GM18870 (cell line): ENCODE measurements at regions not wholly inside any gene's neighbourhood (a gene's known extent, or its start where the extent isn't known, plus 50 kb on each side); places are given as distances from the start of the nearest gene placed in this dataset.
"Not testable (repeated sequence)": the region's sequence is repeated elsewhere in the genome, so short reads cannot be mapped to it uniquely, and the experiment has no call there.

ENCODE experiments used
- ATAC-seq: cut with Tn5 transposase; IDR thresholded peaks from one replicate; pipeline ENCODE4 v1.9.1; 2021; ENCODE audit warnings: moderate library complexity; ENCODE audit not compliant: unreplicated experiment

- no peak for ATAC-seq
Observed at GRCh38 chr14:57150449-57150848, 118.3 kb downstream of the EXOC5 start.

GRCh38 chr14:57139173-57139572 lies 129.5 kb downstream of the EXOC5 start:
- no peak for ATAC-seq

DNA sequence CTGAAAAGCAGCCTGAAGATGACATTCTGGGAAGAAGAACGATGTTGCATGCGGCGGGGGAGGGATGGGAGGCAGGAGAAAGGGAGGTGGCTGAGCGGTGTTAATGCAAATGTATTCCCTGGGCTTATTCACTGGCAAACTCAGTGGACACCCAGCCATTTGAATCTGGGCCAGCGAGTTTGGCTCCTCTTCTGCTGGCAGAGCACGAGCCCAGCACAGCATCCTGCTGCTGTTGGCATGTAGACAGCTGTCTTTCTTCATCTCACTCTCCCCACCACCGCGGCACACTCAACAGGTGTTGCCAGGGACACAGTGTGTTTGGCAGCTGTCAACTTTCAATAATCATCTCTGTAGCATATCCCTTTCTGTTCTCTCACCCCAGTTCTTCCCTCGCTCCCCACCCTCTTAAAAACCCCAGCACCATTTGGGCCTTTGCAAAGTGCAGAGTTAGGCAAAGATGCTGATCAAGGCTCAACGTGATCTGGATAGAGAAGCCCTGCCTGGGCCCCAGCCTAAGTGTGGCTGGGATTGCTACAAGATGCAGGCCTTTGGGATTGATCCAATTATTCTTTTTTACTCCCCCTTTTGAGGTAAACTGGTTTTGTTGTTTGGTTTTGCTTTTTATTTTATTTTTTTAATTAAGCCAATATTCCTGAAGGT lies 131.9 kb downstream of the EXOC5 start:
- ATAC-seq, result no peak

- ATAC-seq, result not testable (repeated sequence)
Observed at GRCh38 chr14:57127809-57128208, 140.9 kb downstream of the EXOC5 start.

DNA sequence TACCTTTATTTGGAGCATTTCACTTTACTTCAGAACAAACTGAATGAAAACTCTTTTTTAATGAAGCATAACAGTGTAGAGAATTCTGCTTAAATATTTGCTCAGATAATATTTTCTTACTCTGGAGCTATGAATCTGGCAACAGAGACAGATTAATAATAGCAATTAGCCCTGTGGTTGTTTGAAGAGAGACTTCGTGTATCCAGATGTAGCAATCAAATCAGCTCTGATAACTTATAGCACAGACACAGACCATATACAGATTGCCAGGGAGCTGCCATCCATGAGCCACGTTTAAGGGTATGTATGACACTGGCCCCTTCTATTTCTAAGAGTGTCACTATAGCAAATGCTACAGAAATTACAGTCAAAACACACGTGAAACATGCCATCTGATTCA lies 146.6 kb downstream of the EXOC5 start:
- ATAC-seq, result no peak

GRCh38 chr14:57112072-57112807 lies 156.5 kb downstream of the EXOC5 start:
- ATAC-seq, result not testable (repeated sequence)

DNA sequence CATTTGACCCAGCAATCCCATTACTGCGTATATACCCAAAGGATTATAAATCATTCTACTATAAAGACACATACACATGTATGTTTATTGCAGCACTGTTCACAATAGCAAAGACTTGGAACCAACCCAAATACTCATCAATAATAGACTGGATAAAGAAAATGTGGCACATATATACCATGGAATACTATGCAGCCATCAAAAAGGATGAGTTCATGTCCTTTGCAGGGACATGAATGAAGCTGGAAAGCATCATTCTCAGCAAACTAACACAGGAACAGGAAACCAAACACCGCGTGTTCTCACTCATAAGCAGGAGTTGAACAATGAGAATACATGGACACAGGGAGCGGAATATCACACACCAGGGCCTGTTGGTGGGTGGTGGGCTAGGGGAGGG lies 158.3 kb downstream of the EXOC5 start:
- not testable (repeated sequence) for ATAC-seq

- no peak for ATAC-seq
Observed at GRCh38 chr14:57091030-57091608, 177.6 kb downstream of the EXOC5 start.

GRCh38 chr14:57089901-57090300 lies 178.8 kb downstream of the EXOC5 start:
- no peak for ATAC-seq

- no peak for ATAC-seq
Observed at GRCh38 chr14:57087841-57088240, 180.9 kb downstream of the EXOC5 start.

DNA sequence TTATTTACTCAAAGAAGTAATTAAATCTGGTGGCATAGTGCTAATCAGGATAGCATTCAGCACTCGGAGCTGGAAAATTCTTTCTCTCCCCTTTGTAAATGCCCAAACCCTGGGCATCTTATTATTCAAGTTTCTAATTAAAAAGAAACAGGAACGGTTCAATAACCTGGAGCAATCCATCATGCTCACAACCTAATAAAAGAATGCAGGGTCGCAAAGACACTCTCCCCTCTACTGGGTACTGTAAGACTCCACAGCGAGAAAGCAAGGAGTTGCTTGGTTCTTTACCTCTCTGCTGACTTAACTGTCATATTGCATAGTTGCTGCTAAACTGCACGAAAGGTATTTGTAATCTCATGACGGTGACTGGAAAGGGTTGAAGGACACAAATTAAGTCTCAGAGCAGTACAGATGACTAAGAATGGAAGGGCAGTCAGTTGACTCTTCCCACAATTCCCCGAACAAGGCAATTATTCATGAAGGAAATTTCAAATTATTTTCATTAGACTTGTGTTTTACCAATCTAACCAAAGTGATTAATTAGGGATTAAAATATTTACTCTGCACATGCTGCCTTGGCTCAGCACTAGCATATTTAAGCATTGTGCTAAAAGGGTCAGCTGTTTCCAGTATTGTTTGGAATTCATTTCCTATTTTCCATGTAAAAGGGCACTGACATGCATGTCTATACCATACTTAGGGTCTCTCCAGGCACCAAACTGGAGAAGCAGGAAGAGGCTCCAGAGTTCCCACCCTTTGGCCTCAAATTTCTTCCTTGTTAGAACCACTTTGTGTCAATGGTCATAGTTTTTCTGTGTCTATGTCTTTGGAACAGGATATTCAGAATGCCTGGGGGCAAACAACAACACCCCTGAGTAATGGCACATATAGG lies 182.2 kb downstream of the EXOC5 start:
- no peak for ATAC-seq

- ATAC-seq, result no peak
Observed at GRCh38 chr14:57085801-57086200, 182.9 kb downstream of the EXOC5 start.

- no peak for ATAC-seq
Observed at GRCh38 chr14:57085043-57085442, 183.7 kb downstream of the EXOC5 start.

DNA sequence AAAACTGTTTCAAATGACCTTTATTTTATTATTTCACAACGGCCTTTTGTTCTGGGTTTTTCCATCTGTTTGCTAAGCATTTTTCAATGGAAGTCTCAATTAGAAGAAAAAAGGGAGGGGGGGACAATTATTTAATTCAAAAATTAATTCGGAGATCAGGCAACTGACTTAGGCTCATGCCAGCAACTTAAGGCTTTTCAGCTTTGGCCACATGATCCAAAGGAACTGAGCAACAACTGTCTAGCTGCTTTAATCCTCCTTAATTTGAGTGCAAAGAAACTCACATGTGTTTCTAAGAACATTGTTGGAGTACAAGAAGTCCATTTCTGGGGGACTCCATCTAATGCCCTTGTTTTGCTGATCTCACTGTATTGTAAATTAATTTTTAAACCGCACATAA lies 188.0 kb downstream of the EXOC5 start:
- ATAC-seq, result no peak

DNA sequence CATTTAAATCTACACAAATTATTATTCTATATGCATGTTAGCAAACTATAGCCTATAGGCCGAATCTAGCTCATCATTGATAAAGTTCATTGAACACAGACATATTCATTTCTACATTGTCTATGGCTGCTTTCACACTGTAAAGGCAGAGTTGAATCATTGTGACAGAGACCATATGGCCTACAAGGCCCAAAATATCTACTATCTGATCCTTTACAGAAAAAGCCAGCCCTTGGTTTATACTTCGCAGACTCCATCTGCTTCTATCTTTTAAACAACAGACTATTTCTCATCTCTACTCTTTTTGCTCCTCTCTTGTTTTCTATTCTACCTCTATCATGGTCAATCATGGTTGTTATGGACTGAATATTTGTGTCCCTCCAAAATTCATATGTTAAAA lies 190.7 kb downstream of the EXOC5 start:
- no peak for ATAC-seq

GRCh38 chr14:57073986-57074385 lies 194.7 kb downstream of the EXOC5 start:
- no peak for ATAC-seq

DNA sequence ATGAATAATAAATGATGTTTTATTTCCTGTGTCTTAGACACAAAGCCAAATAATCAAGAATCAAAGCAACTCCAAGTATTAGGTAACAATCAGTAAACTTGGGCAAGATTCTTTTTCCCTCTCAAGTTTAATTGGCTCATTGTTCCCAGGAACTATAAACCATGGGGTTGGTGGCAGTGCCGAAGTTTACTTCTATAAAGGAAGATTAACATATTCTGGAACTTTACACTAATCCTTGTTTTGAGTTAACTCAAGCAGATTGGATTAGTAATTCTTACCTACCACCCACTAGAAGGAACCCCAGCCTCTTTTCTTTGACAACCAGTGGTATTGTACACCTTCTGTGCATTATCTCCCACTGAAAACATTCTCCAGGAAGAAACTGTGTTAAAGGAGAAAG lies 197.1 kb downstream of the EXOC5 start:
- ATAC-seq, result no peak

DNA sequence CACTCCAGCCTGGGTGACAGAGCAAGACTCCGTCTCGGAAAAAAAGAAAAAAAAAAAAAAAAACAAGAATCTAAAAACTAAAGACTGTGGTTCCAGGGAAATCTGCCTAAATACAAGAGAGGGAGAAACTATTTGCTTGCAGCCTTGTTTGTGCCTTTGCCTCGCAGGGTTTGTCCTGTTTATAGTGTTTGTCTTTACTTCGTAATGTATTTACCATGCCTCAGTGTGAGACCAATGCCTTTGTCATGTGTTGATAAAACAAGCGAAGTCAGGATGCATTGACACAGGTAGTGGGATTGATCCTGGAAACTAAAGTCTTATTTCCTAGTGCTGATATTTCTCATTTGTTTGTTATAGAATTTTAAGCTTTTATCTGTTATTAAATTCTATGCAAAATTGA lies 199.0 kb downstream of the EXOC5 start:
- ATAC-seq, result no peak

DNA sequence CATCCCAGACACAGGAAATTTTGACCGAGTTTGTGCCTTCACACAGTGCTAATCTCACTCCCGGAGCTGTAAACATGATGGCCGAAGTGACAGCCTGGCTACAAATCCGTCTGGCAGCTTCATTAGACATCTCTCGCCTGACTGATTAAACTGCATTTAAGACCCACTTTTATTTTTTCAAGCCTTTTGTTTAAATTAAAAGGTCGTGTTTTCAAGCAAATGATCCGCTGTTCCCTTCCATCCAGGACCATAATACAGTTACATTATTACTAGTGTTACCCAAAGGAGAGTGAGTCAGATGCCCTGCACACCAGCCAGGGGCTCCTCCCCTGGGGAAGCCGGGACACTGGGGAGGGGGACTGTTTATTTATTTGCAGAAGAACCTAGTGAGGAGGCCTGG lies 200.2 kb downstream of the EXOC5 start:
- no peak for ATAC-seq

- ATAC-seq, result no peak
Observed at GRCh38 chr14:57066887-57067513, 201.7 kb downstream of the EXOC5 start.

- ATAC-seq, result no peak
Observed at GRCh38 chr14:57066463-57066862, 202.2 kb downstream of the EXOC5 start.
